Coronary artery (tissue), 2 donors: ENCODE measurements at regions not wholly inside any gene's neighbourhood (a gene's known extent, or its start where the extent isn't known, plus 50 kb on each side); places are given as distances from the start of the nearest gene placed in this dataset.

ENCODE experiments used
- DNase-seq: peaks from one replicate; pipeline ENCODE4 v3.0.0-alpha.2; 2017; ENCODE audit warnings: low spot score
- H3K27ac ChIP-seq, 2 donors: fragments of 200-600 bp; sonication (generic); one replicate each; pipeline ENCODE4 v1.5.1; 2016 to 2019
- H3K4me3 ChIP-seq: fragments of 200-600 bp; sonication (generic); 2 replicates; pipeline ENCODE4 v1.5.1; 2016; ENCODE audit warnings: mild to moderate bottlenecking, moderate library complexity
- CTCF ChIP-seq: fragments of 200-600 bp; sonication (generic); IDR thresholded peaks from one replicate; pipeline ENCODE4 v1.5.1; 2019; ENCODE audit warnings: antibody characterized with exemption

GRCh38 chr17:21523497-21524210 is 147.5 kb downstream of the KCNJ12 start:
- H3K4me3 ChIP-seq, result no peak overlapping the region
- DNase-seq, result peak; percentile 62
- no peak for TF ChIP-seq CTCF
- no peak overlapping the region for H3K27ac ChIP-seq

GRCh38 chr17:21524211-21524591 is 148.0 kb downstream of the KCNJ12 start:
- Histone ChIP-seq H3K27ac (no peak overlapping the region), H3K4me3 (no peak overlapping the region)
- no peak for TF ChIP-seq CTCF
- peak; percentile 24 for DNase-seq

GRCh38 chr17:21525464-21526130 is 149.4 kb downstream of the KCNJ12 start:
- no peak for TF ChIP-seq CTCF
- peak; percentile 33 for DNase-seq
- Histone ChIP-seq H3K4me3 (no peak overlapping the region), H3K27ac (no peak overlapping the region)

- Histone ChIP-seq H3K4me3 (no peak overlapping the region), H3K27ac (no peak overlapping the region)
- TF ChIP-seq CTCF, result no peak
- DNase-seq, result peak; percentile 14
Measured at GRCh38 chr17:21528031-21528695, 152.0 kb downstream of the KCNJ12 start.

- no peak for TF ChIP-seq CTCF
- Histone ChIP-seq H3K4me3 (no peak overlapping the region), H3K27ac (no peak overlapping the region)
- DNase-seq, result peak; percentile 70
Measured at GRCh38 chr17:21530311-21530710, 154.2 kb downstream of the KCNJ12 start.

- Histone ChIP-seq H3K4me3 (no peak overlapping the region), H3K27ac (no peak overlapping the region)
- DNase-seq, result peak; percentile 50
- no peak for TF ChIP-seq CTCF
Measured at GRCh38 chr17:21530841-21531240, 154.7 kb downstream of the KCNJ12 start.
